ENCODE measurements at regions not wholly inside any gene's neighbourhood (a gene's known extent, or its start where the extent isn't known, plus 50 kb on each side); places are given as distances from the start of the nearest gene placed in this dataset.

DNA sequence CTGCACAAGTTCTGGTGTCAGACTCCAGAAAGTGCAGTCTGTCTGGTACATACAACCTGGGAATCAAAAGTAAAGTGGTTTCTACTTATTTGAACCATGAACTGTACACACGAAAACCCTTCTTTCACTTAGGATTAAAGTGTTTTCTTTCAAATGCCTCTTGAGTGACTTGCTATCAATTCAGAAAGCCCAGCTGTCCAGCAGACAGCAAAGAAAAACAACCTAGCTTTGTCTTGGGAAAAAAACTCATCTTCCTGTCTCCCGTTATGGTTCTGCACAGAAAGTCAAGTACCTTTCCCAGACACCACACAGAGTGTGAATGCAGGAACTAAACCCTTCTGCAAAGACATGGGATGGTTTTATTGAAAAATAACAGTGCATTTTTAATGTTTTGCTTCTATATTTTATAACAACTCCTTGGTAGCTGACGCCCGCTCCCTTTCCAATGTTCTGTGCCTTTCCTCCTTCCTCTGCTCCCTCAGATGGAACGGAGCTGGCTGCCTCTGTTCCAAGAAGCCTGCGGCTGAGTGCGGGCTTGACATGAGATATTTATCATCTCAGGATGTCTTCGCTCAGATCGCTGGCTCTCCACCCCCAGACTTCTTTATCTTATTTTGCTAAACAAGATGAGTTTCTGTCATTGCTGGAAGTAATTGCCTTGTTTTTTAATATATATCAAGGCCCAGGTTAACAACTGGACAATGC lies 322.3 kb upstream of the B3GAT1 start:
- TF ChIP-seq CTCF (conservative IDR thresholded peaks at IDR 0.05) (no peak), EZH2 (IDR thresholded peaks at IDR 0.05; ENCODE audit: low read depth) (no peak)
